Left lobe of liver (tissue), 2 donors: ENCODE measurements at regions not wholly inside any gene's neighbourhood (a gene's known extent, or its start where the extent isn't known, plus 50 kb on each side); places are given as distances from the start of the nearest gene placed in this dataset.

ENCODE experiments used
- ATAC-seq: fragments of 200-7000 bp; cut with Tn5 transposase; one replicate; pipeline ENCODE4 v1.9.1; 2020; ENCODE audit warnings: mild to moderate bottlenecking, moderate library complexity
- DNase-seq: peaks from one replicate; pipeline ENCODE4 v3.0.0-alpha.2; 2020; ENCODE audit warnings: low spot score
- donor health status: DM: no; HTN: no; CAD: no; lungs with moderate emphysema.
- donor health status: DM: no; HTN: yes; CAD: no.

- no peak for ATAC-seq
Observed at GRCh38 chr4:166335256-166335938, 462.4 kb downstream of the TLL1 start.

GRCh38 chr4:166341992-166342391 is 469.0 kb downstream of the TLL1 start:
- DNase-seq: no peak
- ATAC-seq: no peak

More at GRCh38 chr4:166335256-166335938, 462.4 kb downstream of the TLL1 start:
- no peak for DNase-seq

GRCh38 chr4:166363198-166363597 is 490.2 kb downstream of the TLL1 start:
- DNase-seq: no peak
- ATAC-seq: no peak

GRCh38 chr4:166366012-166366411 is 493.0 kb downstream of the TLL1 start:
- DNase-seq (no peak), ATAC-seq (no peak)

- no peak for ATAC-seq
- DNase-seq: no peak
Observed at GRCh38 chr4:166377578-166377977, 504.5 kb downstream of the TLL1 start.

GRCh38 chr4:166386491-166387360 is 513.7 kb downstream of the TLL1 start:
- DNase-seq (no peak), ATAC-seq (no peak)

GRCh38 chr4:166391501-166391900 is 518.5 kb downstream of the TLL1 start:
- no peak for DNase-seq

GRCh38 chr4:166399021-166399420 is 526.0 kb downstream of the TLL1 start:
- no peak for DNase-seq
- ATAC-seq: no peak

More at GRCh38 chr4:166391501-166391900, 518.5 kb downstream of the TLL1 start:
- no peak for ATAC-seq

GRCh38 chr4:166400270-166400894 is 527.3 kb downstream of the TLL1 start:
- ATAC-seq: no peak
- no peak for DNase-seq

- DNase-seq: no peak
- ATAC-seq: no peak
Observed at GRCh38 chr4:166413356-166413755, 540.3 kb downstream of the TLL1 start.

GRCh38 chr4:166414431-166414830 is 541.4 kb downstream of the TLL1 start:
- ATAC-seq (no peak), DNase-seq (no peak)

- no peak for ATAC-seq
- no peak for DNase-seq
Observed at GRCh38 chr4:166415749-166416148, 542.7 kb downstream of the TLL1 start.

- DNase-seq (no peak), ATAC-seq (no peak)
Observed at GRCh38 chr4:166421556-166422156, 548.6 kb downstream of the TLL1 start.

- DNase-seq (no peak), ATAC-seq (no peak)
Observed at GRCh38 chr4:166422475-166422874, 549.4 kb downstream of the TLL1 start.

GRCh38 chr4:166426300-166426863 is 553.3 kb downstream of the TLL1 start:
- DNase-seq: no peak
- ATAC-seq: no peak

GRCh38 chr4:166432125-166432524 is 559.1 kb downstream of the TLL1 start:
- ATAC-seq (no peak), DNase-seq (no peak)

- no peak for DNase-seq
- ATAC-seq: no peak
Observed at GRCh38 chr4:166432842-166433241, 559.8 kb downstream of the TLL1 start.

GRCh38 chr4:166435449-166435848 is 562.4 kb downstream of the TLL1 start:
- DNase-seq (no peak), ATAC-seq (no peak)

GRCh38 chr4:166458756-166459155 is 585.7 kb downstream of the TLL1 start:
- no peak for ATAC-seq

GRCh38 chr4:166459621-166460020 is 586.6 kb downstream of the TLL1 start:
- ATAC-seq (no peak), DNase-seq (no peak)

More at GRCh38 chr4:166458756-166459155, 585.7 kb downstream of the TLL1 start:
- DNase-seq: no peak
